ENCODE measurements at regions not wholly inside any gene's neighbourhood (a gene's known extent, or its start where the extent isn't known, plus 50 kb on each side); places are given as distances from the start of the nearest gene placed in this dataset.

DNA sequence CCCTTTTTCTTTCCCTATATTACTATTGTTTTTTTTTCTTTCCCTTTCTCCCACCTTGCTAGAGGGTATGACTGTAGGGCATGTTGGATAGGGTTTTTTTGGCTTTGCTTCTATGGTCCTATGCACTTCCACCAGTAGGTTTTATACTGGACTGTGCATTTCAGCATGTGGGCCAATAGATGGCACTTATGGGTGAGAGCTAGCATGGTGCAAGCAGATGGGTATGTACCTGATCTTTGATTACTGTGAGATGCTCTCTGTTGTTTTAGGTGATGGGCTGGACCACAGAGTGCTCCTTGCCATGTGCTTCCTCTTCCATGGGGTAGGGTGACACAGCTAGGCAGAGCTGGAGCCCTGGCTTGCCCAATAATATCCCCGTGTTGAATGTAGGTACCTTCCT, 128.5 kb upstream of the CHD6 start:
- no peak for ATAC-seq (ENCODE audit: low read depth)
- Histone ChIP-seq H2BK120ac (ENCODE audit: low read depth, low read length) (no peak overlapping the region), H2AK5ac (ENCODE audit: low read depth, low read length) (no peak overlapping the region), H2AK9ac (replicated peaks; ENCODE audit: low read depth, low read length, poor library complexity) (no peak overlapping the region), H3K79me1 (ENCODE audit: low read depth in 1 of 2, low read length in 2 of 2) (no peaks in the 10 kb centered on the region), H3K4me2 (ENCODE audit: low read depth, low read length) (no peak overlapping the region), H3K27me3 (ENCODE audit: control insufficient read depth, insufficient read depth, low read length) (no peaks in the 10 kb centered on the region), H4K91ac (ENCODE audit: insufficient read depth, low read depth, low read length) (no peak overlapping the region), H3K9me1 (ENCODE audit: insufficient read depth, low read length) (no peaks in the 10 kb centered on the region), H3K4ac (ENCODE audit: low read depth, low read length) (no peak overlapping the region), H2BK5ac (ENCODE audit: low read depth, low read length, poor library complexity, severe bottlenecking) (no peak overlapping the region), H3K4me1 (ENCODE audit: control insufficient read depth, insufficient read depth, low read length) (no peaks in the 10 kb centered on the region), H2BK20ac (ENCODE audit: low read depth, low read length) (no peak overlapping the region), H4K8ac (ENCODE audit: low read depth in 2 of 2, low read length in 2 of 2) (no peak overlapping the region), H3K18ac (ENCODE audit: low read depth, low read length) (no peak overlapping the region), H4K5ac (ENCODE audit: low read depth, low read length) (no peak overlapping the region), H3K56ac (ENCODE audit: extremely low read depth, insufficient read depth, low read length) (no peak overlapping the region), H3K4me3 (ENCODE audit: insufficient read depth, low read depth, low read length) (no peak overlapping the region), H3K27ac (ENCODE audit: insufficient read depth, low read length) (no peak overlapping the region), H2BK15ac (ENCODE audit: low read depth, low read length) (no peak overlapping the region), H3K9ac (ENCODE audit: low read depth, low read length) (no peak overlapping the region), H3K9me3 (ENCODE audit: control insufficient read depth, insufficient read depth, low read length) (no peaks in the 10 kb centered on the region), H4K20me1 (ENCODE audit: insufficient read depth, low read length) (no peaks in the 10 kb centered on the region), H3K14ac (replicated peaks; ENCODE audit: low read depth, low read length) (no peak overlapping the region), H2AFZ (replicated peaks; ENCODE audit: low read length, poor library complexity) (no peak overlapping the region), H3K23ac (ENCODE audit: low read depth, low read length) (no peak overlapping the region), H3K36me3 (ENCODE audit: control insufficient read depth, insufficient read depth, low read length) (no peaks in the 10 kb centered on the region)
- in situ Hi-C loops (cut with MboI; ENCODE audit: low sequenced_read_pairs), result no loop called here
- intact Hi-C loops (cut with micrococcal nuclease), result no loop called here
- ChIA-PET CTCF (interaction anchor here (0.6 to 1.4 kb wide), 2 partner anchors 12 to 199 kb away, joined by 3 to 4 read pairs; no protein-coding TSS in a partner anchor), POLR2A (ENCODE audit: unreplicated experiment) (no interaction called here)
- DNase-seq, result no peak
- WGBS, 2 experiments (ENCODE audit: extremely low coverage in 2 of 2, insufficient read length in 1 of 2), result no CpG with 5 or more reads among the region's 1 CpG
- BruUV-seq (replicated peaks), result no TSS peak
- TF ChIP-seq MAFK (IDR thresholded peaks at IDR 0.05; ENCODE audit: low read depth, low read length) (no peak), SMC3 (IDR thresholded peaks at IDR 0.05; ENCODE audit: low read depth, low read length) (no peak), RCOR1 (IDR thresholded peaks at IDR 0.05; ENCODE audit: insufficient replicate concordance, low read length) (no peak), CEBPB (IDR thresholded peaks at IDR 0.05; ENCODE audit: low read depth, low read length) (no peak), CHD1 (IDR thresholded peaks at IDR 0.05; ENCODE audit: low read depth, low read length) (no peak), FOS (IDR thresholded peaks at IDR 0.05; ENCODE audit: low read depth, low read length) (no peak), RFX5 (IDR thresholded peaks at IDR 0.05; ENCODE audit: low read depth, low read length) (no peak), POLR2A (IDR thresholded peaks at IDR 0.05; ENCODE audit: low read depth, low read length) (no peak), MXI1 (IDR thresholded peaks at IDR 0.05; ENCODE audit: borderline replicate concordance, low read depth, low read length) (no peak), RAD21 (IDR thresholded peaks at IDR 0.05; ENCODE audit: low read length) (no peak), BHLHE40 (IDR thresholded peaks at IDR 0.05; ENCODE audit: low read depth, low read length) (no peak), MAZ (IDR thresholded peaks at IDR 0.05; ENCODE audit: borderline replicate concordance, low read depth, low read length) (no peak)
- TF ChIP-seq, protein P1, sequence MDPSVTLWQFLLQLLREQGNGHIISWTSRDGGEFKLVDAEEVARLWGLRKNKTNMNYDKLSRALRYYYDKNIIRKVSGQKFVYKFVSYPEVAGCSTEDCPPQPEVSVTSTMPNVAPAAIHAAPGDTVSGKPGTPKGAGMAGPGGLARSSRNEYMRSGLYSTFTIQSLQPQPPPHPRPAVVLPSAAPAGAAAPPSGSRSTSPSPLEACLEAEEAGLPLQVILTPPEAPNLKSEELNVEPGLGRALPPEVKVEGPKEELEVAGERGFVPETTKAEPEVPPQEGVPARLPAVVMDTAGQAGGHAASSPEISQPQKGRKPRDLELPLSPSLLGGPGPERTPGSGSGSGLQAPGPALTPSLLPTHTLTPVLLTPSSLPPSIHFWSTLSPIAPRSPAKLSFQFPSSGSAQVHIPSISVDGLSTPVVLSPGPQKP (IDR thresholded peaks at IDR 0.05; ENCODE audit: borderline replicate concordance, low read depth, low read length), result no peak
- TF ChIP-seq, protein P2, sequence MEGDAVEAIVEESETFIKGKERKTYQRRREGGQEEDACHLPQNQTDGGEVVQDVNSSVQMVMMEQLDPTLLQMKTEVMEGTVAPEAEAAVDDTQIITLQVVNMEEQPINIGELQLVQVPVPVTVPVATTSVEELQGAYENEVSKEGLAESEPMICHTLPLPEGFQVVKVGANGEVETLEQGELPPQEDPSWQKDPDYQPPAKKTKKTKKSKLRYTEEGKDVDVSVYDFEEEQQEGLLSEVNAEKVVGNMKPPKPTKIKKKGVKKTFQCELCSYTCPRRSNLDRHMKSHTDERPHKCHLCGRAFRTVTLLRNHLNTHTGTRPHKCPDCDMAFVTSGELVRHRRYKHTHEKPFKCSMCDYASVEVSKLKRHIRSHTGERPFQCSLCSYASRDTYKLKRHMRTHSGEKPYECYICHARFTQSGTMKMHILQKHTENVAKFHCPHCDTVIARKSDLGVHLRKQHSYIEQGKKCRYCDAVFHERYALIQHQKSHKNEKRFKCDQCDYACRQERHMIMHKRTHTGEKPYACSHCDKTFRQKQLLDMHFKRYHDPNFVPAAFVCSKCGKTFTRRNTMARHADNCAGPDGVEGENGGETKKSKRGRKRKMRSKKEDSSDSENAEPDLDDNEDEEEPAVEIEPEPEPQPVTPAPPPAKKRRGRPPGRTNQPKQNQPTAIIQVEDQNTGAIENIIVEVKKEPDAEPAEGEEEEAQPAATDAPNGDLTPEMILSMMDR (conservative IDR thresholded peaks at IDR 0.05; ENCODE audit: low read depth, low read length), result no peak
- dilution Hi-C loops (cut with HindIII; ENCODE audit: low sequenced_read_pairs, unreplicated experiment), result no loop called here
